ENCODE measurements at regions not wholly inside any gene's neighbourhood (a gene's known extent, or its start where the extent isn't known, plus 50 kb on each side); places are given as distances from the start of the nearest gene placed in this dataset.

- TF ChIP-seq POLR2AphosphoS5 (IDR thresholded peaks at IDR 0.05; ENCODE audit: low read depth) (no peak), CTCF (IDR thresholded peaks at IDR 0.05; ENCODE audit: insufficient read depth, low read length) (no peak)
These were observed 242.4 kb upstream of the MEF2C start for GRCh38 chr5:89125372-89125771.
